ENCODE measurements at regions not wholly inside any gene's neighbourhood (a gene's known extent, or its start where the extent isn't known, plus 50 kb on each side); places are given as distances from the start of the nearest gene placed in this dataset.

DNA sequence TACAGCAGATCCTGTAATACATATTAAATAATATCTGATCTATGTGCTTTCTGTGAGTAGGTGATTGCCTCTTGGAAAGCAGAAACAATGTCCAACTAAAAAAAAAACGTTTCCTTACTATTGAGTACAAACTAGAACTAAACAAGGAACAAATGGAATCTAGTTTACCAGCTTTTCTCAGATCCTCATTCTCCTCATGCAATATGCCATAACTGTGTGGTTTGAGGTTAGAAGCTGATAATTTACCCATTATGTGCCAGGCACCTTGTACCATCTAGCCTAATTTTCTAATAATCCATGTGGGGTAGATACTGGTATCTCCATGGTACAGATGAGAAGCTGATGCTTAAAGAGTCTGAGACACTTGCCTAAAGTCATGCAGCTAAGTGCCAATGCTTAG lies 154.7 kb downstream of the PTGER3 start:
- Histone ChIP-seq H3K9me3 (no peaks in the 10 kb centered on the region), H3K27me3 (no peaks in the 10 kb centered on the region), H3K4me3 (ENCODE audit: low read depth, low read length) (no peak overlapping the region), H3K4me1 (no peaks in the 10 kb centered on the region), H3K36me3 (no peaks in the 10 kb centered on the region)
- TF ChIP-seq CTCF (IDR thresholded peaks at IDR 0.05; ENCODE audit: low read depth, low read length) = no peak
- no peak for DNase-seq

DNA sequence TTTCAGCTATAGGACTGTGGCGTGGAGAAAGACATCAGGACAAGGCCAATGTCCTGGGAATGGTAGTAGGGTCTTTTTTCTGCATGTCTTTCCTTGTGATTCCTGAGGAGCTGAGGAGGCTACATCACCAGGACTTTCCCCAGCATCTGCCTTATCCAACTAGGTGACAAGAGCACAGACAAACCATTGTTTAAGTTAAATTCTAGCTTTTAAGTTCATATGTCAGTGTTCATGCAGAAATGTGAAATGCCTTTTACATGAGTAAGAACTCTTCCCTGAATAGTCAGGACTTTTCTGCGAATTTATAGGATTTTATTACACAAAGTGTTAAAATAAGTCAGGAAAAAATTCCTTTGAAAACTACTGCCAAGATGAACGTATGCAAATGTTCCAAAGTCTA lies 154.2 kb downstream of the PTGER3 start:
- DNase-seq = no peak
- no peak for TF ChIP-seq CTCF (IDR thresholded peaks at IDR 0.05; ENCODE audit: low read depth, low read length)
- Histone ChIP-seq H3K36me3 (no peaks in the 10 kb centered on the region), H3K9me3 (no peaks in the 10 kb centered on the region), H3K4me1 (no peaks in the 10 kb centered on the region), H3K27me3 (no peaks in the 10 kb centered on the region), H3K4me3 (ENCODE audit: low read depth, low read length) (no peak overlapping the region)

DNA sequence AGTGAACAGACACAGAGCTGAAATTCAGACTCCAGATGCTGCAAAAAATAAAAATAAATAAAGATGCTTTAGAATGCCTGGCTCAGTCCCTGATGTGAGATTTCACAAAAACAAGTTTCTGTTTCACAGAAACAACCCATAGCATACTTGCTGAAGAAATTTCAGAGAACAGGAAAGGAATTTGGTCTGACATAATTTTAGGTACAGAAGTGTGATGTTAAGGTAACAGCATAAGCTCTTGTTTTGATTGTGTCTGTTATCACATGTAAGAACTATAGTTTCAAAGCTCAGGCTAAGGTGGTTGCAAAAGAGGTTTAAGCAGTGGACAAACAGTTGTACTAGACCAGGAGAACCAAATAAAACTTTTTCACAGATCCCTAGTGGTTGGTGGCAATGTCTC lies 152.1 kb downstream of the PTGER3 start:
- Histone ChIP-seq H3K4me3 (ENCODE audit: low read depth, low read length) (no peak overlapping the region), H3K27me3 (no peaks in the 10 kb centered on the region), H3K9me3 (no peaks in the 10 kb centered on the region), H3K36me3 (no peaks in the 10 kb centered on the region), H3K4me1 (no peaks in the 10 kb centered on the region)
- no peak for TF ChIP-seq CTCF (IDR thresholded peaks at IDR 0.05; ENCODE audit: low read depth, low read length)
- DNase-seq = no peak

GRCh38 chr1:70896224-70896623 lies 151.4 kb downstream of the PTGER3 start:
- Histone ChIP-seq H3K36me3 (no peaks in the 10 kb centered on the region), H3K4me3 (ENCODE audit: low read depth, low read length) (no peak overlapping the region), H3K9me3 (no peaks in the 10 kb centered on the region), H3K27me3 (no peaks in the 10 kb centered on the region), H3K4me1 (no peaks in the 10 kb centered on the region)
- DNase-seq = no peak
- TF ChIP-seq CTCF (IDR thresholded peaks at IDR 0.05; ENCODE audit: low read depth, low read length) = peak; percentile 16

- Histone ChIP-seq H3K9me3 (no peaks in the 10 kb centered on the region), H3K36me3 (no peaks in the 10 kb centered on the region), H3K4me3 (ENCODE audit: low read depth, low read length) (no peak overlapping the region), H3K4me1 (no peaks in the 10 kb centered on the region), H3K27me3 (no peaks in the 10 kb centered on the region)
- no peak for TF ChIP-seq CTCF (IDR thresholded peaks at IDR 0.05; ENCODE audit: low read depth, low read length)
- DNase-seq = no peak
Measured at GRCh38 chr1:70897273-70897672, 150.3 kb downstream of the PTGER3 start.

- no peak overlapping the region for H3K4me3 ChIP-seq (ENCODE audit: low read depth, low read length)
- TF ChIP-seq CTCF (IDR thresholded peaks at IDR 0.05; ENCODE audit: low read depth, low read length) = no peak
- no peaks in the 10 kb centered on the region for H3K4me1 ChIP-seq
- no peaks in the 10 kb centered on the region for H3K9me3 ChIP-seq
- H3K27me3 ChIP-seq = no peaks in the 10 kb centered on the region
- no peaks in the 10 kb centered on the region for H3K36me3 ChIP-seq
- DNase-seq = no peak
Measured at GRCh38 chr1:70899735-70900134, 147.9 kb downstream of the PTGER3 start.

Data from BE2C (cell line).